GM12875 (cell line): ENCODE measurements at regions not wholly inside any gene's neighbourhood (a gene's known extent, or its start where the extent isn't known, plus 50 kb on each side); places are given as distances from the start of the nearest gene placed in this dataset.
"Not testable (repeated sequence)": the region's sequence is repeated elsewhere in the genome, so short reads cannot be mapped to it uniquely, and the experiment has no call there.

Source experiments
- H3K4me3 ChIP-seq: one replicate; pipeline ENCODE4 v1.5.1; 2011; ENCODE audit warnings: low read depth, low read length, control low read depth
- TF ChIP-seq, protein P1 (sequence below): IDR thresholded peaks from 2 replicates; pipeline ENCODE4 v1.5.1; 2011; ENCODE audit warnings: low read depth, mild to moderate bottlenecking, control low read depth, inconsistent platforms, low read length, moderate library complexity, borderline replicate concordance; ENCODE audit not compliant: insufficient read depth

DNA sequence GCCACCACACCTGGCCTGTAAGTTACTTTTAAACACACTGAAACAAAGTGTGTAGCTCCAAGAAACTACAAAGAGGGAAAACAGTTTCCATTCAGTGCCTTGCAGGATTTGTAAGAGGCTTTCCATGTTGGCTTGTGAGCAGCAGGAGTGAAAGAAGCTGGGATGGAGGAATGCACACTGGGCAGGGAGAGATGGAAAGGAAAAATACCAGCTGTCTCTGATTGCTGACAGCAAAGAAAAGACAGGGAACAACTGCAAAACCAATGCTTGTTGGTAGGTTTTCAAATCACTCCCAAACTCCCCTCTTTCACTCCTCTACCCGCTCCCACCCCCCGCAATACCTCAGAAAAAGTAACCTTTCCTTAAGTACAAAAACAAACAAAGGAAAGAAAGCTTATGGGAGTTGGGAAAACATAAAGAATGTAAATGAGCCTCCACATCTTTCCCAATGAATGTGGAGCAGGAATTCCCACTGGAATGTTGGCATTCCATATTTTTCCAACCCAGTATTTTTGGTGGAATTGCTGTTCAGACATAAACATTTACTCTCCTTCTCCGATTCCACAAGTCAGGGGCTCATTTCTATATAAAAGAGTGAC lies 166.1 kb downstream of the THBS2 start:
- H3K4me3 ChIP-seq = no peak overlapping the region
- TF ChIP-seq, protein P1, sequence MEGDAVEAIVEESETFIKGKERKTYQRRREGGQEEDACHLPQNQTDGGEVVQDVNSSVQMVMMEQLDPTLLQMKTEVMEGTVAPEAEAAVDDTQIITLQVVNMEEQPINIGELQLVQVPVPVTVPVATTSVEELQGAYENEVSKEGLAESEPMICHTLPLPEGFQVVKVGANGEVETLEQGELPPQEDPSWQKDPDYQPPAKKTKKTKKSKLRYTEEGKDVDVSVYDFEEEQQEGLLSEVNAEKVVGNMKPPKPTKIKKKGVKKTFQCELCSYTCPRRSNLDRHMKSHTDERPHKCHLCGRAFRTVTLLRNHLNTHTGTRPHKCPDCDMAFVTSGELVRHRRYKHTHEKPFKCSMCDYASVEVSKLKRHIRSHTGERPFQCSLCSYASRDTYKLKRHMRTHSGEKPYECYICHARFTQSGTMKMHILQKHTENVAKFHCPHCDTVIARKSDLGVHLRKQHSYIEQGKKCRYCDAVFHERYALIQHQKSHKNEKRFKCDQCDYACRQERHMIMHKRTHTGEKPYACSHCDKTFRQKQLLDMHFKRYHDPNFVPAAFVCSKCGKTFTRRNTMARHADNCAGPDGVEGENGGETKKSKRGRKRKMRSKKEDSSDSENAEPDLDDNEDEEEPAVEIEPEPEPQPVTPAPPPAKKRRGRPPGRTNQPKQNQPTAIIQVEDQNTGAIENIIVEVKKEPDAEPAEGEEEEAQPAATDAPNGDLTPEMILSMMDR = no peak

DNA sequence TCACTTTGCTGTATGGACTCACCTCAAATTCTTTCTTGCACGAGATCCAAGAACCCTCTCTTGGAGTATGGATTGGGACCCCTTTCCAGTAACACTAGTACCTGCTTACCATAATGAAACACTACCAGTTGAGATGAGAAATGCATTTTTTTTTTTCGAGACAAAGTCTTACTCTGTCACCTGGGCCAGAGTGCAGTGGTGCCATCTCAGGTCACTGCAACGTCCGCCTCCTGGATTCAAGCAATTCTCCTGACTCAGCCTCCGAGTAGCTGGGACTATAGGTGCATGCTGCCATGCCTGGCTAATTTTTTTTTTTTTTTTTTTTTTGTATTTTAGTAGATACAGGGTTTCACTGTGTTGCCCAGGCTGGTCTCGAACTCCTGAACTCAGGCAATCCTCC lies 167.0 kb downstream of the THBS2 start:
- not testable (repeated sequence) for H3K4me3 ChIP-seq

DNA sequence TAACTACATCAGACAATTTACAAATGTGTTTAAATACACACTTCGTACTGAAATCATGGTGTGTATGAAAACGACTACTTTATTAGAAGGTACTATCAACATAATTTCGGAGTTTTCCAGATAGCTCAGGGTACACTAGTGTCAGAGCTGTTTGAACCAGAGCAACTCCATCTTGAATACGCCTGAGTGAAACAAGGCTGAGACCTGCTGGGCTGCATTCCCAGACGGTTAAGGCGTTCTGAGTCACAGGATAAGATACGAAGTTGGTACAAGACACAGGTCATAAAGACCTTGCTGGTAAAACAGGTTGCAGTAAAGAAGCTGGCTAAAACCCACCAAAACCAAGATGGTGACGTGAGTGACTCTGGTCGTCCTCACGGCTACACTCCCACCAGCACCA lies 167.6 kb downstream of the THBS2 start:
- no peak overlapping the region for H3K4me3 ChIP-seq
- TF ChIP-seq, protein P1 = no peak

DNA sequence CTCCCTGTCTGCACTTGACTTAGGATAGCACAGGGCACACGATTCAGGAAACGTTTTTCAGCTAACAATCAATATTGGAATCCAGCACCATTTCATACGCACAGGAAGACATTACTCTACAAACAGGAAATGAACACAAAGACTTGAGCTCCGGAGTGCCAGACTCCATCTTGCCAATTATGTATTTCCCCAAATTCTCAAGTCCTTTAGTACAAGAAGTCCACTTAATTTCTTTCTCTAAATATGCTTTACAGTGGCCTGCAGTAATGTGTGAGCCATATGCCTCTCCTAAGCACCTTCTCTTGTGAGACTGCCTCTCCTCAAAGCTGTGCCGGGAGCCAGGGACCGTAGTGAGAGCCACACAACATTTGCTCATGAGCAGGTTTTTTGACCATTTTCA lies 168.2 kb downstream of the THBS2 start:
- H3K4me3 ChIP-seq = no peak overlapping the region
- TF ChIP-seq, protein P1 = no peak

DNA sequence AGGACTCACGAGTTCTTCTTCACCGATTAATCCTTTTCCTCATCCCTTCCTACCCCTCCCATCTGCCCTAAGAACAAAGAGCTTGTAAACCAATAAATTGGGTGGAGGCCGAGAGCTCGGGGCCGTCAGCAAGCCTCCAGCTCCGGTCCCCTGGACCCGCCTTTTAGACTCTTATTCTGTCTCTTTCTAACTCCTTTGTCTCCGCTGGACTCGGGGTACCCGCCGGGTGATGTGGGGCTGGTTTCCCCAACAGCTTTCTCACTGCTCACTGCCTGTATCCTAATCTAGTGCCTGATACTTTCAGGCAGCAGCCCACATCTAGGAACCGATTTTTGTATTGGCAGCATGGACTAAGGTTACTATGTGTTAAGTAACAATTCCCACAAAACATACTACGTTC lies 169.1 kb downstream of the THBS2 start:
- not testable (repeated sequence) for H3K4me3 ChIP-seq

DNA sequence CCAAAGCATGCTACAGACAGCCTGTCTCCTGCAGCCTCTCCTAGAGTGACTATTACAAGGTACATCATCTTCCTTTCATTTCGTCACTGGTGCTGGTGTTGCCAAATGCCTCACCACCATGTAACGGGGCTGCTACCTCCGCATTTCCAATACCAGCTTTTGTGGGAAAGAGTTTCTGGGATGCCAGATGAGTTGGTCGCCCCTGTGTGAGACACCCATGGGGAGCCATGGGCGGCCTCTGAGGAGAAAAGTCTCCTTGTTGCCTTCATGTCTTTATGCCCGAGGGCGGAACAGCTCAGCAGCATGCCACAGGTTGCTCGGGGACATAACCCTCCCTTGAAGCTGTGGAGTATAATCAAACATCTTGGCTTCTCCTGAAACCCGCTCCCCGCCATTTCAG lies 169.6 kb downstream of the THBS2 start:
- TF ChIP-seq, protein P1 = no peak
- no peak overlapping the region for H3K4me3 ChIP-seq

DNA sequence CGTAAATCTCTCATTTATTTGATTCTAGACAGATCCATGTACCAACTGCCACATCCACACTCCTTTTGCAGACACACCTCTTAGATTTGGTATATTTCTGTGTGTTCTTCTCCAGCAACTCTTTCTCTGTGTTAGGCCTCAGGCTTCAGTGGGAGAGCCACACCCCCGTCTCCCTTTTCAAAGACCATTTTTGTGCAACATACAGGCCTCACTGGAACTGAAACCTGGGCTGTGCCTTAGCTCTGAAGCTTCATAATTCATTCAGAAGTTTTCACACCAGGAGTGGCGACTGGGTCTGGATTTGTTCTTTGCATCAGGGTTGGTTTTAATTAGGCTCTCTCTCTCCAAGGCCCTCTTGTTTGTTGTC lies 170.2 kb downstream of the THBS2 start:
- TF ChIP-seq, protein P1 = no peak
- H3K4me3 ChIP-seq = no peak overlapping the region

DNA sequence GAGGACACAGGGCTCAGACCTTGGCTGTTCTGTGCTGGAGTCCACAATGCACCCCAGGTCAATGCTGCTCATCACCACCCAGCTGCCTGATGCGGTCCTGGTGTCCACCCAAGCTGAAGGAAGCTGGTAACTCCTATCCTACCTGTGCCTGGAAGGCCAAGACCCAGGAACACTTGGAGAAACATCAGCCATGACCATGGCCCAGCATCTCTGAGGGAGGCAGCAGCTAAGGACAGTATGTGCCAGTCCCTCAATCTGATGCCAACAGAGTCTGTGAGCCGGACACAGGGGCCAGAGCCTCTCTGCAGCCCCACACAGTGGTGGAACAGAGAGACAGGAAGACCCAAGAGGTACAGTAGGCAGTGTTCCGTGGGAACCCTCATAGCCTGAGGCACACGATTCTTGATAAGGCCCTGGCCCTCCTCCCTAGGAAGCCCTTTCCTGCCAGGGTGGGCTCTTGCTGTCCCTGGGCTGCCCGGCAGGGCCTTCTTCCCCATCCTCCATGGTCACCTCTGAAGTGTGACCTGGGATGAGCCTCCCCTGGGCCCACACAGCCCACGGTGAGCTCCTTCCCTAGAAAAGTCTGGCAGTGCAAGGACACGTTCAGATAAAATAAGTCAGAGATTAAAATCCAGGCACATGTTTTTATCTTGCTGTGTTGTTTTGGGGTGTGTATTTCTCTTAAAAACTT lies 170.7 kb downstream of the THBS2 start:
- TF ChIP-seq, protein P1 = no peak
- H3K4me3 ChIP-seq = no peak overlapping the region
